BJ (cell line): ENCODE measurements at regions not wholly inside any gene's neighbourhood (a gene's known extent, or its start where the extent isn't known, plus 50 kb on each side); places are given as distances from the start of the nearest gene placed in this dataset.

ENCODE experiments used
- CTCF ChIA-PET: fragments of 350-600 bp; formaldehyde crosslinking; extraction: SDS; loops from one replicate; lab custom pipeline; 2021; ENCODE audit warnings: antibody characterized with exemption, inconsistent platforms; lab: Yijun Ruan, JAX
- POLR2A ChIA-PET: fragments of 300-600 bp; sonication (Branson Sonifier 250); formaldehyde crosslinking; extraction: SDS; loops from one replicate; lab custom pipeline; 2021; ENCODE audit warnings: antibody characterized with exemption; lab: Charles Lee
- DNase-seq: peaks from one replicate; pipeline ENCODE4 v3.0.0-alpha.2; 2011; ENCODE audit warnings: low read depth
- H3K27me3 ChIP-seq: 2 replicates; pipeline ENCODE4 v1.6.0; 2011; ENCODE audit warnings: low read length; ENCODE audit not compliant: control insufficient read depth, insufficient read depth
- H3K36me3 ChIP-seq: 2 replicates; pipeline ENCODE4 v1.5.1; 2011; ENCODE audit warnings: low read length; ENCODE audit not compliant: control insufficient read depth, insufficient read depth
- H3K4me3 ChIP-seq: 2 replicates; pipeline ENCODE4 v1.5.1; 2011; ENCODE audit warnings: low read depth, mild to moderate bottlenecking, control low read depth, low read length
- TF ChIP-seq, protein P1 (sequence below): IDR thresholded peaks from 2 replicates; pipeline ENCODE4 v1.5.1; 2011; ENCODE audit warnings: low read depth, mild to moderate bottlenecking, control low read depth, inconsistent platforms, low read length, moderate library complexity; ENCODE audit not compliant: insufficient read depth

DNA sequence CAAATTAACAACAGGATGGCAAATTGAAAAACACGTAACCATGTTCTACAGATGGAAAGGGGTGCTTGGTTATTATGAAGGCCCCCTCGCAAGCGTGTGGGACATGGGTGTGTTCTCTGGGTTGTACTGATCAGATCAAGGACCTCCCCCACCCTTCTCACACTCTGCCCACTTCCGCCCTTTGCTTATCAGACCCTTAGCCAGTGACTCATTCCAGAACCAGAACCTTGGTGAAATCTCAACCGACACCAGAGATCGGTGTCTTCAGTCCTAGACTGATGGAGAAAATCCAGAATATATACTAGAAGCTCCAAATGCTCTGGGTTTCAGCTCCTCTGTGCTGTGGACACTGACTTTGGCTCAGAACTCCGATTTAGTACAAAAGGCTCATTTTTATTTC lies 64.9 kb downstream of the PTTG1 start:
- TF ChIP-seq, protein P1, sequence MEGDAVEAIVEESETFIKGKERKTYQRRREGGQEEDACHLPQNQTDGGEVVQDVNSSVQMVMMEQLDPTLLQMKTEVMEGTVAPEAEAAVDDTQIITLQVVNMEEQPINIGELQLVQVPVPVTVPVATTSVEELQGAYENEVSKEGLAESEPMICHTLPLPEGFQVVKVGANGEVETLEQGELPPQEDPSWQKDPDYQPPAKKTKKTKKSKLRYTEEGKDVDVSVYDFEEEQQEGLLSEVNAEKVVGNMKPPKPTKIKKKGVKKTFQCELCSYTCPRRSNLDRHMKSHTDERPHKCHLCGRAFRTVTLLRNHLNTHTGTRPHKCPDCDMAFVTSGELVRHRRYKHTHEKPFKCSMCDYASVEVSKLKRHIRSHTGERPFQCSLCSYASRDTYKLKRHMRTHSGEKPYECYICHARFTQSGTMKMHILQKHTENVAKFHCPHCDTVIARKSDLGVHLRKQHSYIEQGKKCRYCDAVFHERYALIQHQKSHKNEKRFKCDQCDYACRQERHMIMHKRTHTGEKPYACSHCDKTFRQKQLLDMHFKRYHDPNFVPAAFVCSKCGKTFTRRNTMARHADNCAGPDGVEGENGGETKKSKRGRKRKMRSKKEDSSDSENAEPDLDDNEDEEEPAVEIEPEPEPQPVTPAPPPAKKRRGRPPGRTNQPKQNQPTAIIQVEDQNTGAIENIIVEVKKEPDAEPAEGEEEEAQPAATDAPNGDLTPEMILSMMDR: no peak
- POLR2A ChIA-PET: no interaction called here
- Histone ChIP-seq H3K4me3 (no peak overlapping the region), H3K36me3 (no peaks in the 10 kb centered on the region), H3K27me3 (no peaks in the 10 kb centered on the region)
- CTCF ChIA-PET: no interaction called here
- no peak for DNase-seq

DNA sequence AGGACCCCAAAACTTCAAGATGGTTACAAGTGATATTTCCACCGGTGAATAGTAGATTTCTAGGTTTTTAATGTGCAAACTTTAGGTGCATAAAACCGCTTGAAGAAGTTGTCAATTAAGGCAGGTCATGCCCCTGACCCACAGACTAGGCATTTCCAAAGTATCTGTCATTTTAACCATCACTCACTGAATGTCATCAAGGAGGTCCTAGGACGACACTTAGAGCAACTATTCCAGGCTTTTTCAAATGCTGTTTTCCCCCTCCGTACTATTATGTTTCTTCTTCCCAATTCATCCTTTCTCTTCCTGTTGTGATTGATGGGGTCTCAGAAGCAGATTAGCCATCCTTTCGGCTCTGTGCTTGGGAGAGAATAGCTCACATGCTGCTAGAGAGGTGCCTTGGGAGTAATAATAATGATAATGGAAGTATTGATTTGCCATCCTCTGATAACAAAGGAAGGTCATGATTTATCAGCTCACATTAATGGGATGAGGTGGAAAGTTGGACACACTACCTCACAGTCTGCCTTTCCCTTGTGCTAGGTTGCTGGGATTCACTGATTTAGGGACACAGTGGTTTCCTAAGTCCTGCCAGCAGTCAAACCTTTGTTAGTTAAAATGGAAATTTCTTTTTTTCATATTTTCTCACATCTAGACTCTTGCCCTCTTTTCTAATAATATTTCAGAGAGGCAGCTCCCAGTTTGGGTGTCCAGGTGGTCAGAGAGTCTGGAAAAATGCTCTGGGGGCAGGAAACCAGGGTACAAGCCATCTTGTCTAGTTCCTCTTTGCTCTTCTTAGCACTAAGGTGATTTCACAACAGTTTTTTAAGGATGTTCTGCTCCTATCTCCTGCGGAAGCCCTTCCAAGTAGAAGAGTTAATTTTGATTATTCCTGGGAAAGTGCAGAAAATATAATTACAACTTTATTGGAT lies 67.0 kb downstream of the PTTG1 start:
- H3K36me3 ChIP-seq: no peaks in the 10 kb centered on the region
- ChIA-PET POLR2A (no interaction called here), CTCF (interaction anchor here (0.6 to 1.1 kb wide), 2 partner anchors 11 to 49 kb away, joined by 3 read pairs; no protein-coding TSS in a partner anchor)
- TF ChIP-seq, protein P1: no peak
- DNase-seq: no peak
- no peaks in the 10 kb centered on the region for H3K27me3 ChIP-seq
- no peak overlapping the region for H3K4me3 ChIP-seq

DNA sequence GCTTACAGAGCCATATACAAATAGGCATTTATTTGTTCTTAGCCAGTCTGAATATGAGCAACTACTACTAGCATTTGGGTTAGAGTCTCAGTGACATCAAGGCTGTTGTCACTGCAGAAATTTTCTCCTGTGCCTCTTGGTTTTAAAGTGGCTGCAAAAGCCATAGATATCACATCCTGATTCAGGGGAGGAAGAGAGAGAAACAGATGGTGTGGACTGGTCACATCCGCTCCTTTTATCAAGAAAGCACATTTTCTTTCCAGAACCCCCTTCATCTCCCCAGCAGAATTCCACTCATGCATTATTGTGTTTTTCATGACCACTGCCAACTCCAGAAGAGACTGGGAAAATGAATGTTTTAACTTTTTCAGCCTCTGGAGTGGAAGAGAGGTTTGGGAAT lies 69.8 kb downstream of the PTTG1 start:
- POLR2A ChIA-PET: no interaction called here
- H3K36me3 ChIP-seq: no peaks in the 10 kb centered on the region
- H3K27me3 ChIP-seq: no peaks in the 10 kb centered on the region
- no peak for DNase-seq
- TF ChIP-seq, protein P1: no peak
- H3K4me3 ChIP-seq: no peak overlapping the region
- CTCF ChIA-PET: no interaction called here

DNA sequence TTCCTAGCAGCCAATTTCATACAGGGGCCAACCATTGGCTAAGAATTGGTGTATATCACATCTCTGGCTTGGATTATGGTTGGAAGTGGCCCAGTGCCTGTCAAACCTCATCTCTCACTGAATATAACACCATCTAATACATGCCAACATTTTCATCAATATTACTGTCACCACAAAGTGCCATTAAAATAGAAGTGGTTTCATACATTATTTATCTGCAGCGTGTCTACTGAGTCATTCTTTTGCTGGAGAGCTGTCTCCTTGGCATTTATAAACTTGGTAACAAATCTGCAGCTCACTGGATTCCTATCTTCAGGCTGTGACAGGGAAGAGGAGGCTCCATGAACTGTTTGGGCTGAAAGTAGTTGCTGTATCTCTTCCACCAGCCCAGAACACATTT lies 70.9 kb downstream of the PTTG1 start:
- no peak for DNase-seq
- CTCF ChIA-PET: interaction anchor here (1.4 to 1.8 kb wide), 2 partner anchors 19 to 54 kb away, joined by 3 to 4 read pairs; no protein-coding TSS in a partner anchor
- TF ChIP-seq, protein P1: no peak
- no peaks in the 10 kb centered on the region for H3K36me3 ChIP-seq
- H3K27me3 ChIP-seq: no peaks in the 10 kb centered on the region
- H3K4me3 ChIP-seq: no peak overlapping the region
- POLR2A ChIA-PET: no interaction called here

DNA sequence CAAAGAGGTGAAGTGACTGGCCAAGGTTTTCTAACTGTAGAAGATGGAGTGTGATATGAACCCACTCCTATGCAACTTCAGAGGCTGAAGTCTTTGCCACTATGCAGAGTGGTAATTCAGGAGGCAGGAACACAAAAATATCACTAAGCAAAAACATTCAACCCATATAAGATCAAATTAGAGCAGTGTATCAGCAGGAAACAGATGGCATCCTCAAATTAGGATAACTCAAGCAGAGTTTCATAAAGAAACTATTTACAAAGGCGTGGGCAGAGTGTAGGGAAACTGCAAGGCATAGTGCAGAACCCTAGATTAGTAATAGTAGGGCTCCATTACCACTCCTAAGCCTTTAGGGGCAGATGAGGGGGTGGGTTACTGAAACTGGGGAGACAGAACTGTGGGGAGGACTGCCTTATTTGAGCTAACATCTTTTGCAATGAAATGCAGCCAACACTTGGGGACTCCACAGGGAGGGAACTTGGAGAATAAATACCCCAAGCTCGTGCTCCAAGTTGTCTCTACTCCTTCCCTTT lies 72.2 kb downstream of the PTTG1 start:
- POLR2A ChIA-PET: no interaction called here

More for the DNA sequence above, 72.2 kb downstream of the PTTG1 start:
- DNase-seq: no peak
- Histone ChIP-seq H3K36me3 (no peaks in the 10 kb centered on the region), H3K27me3 (no peaks in the 10 kb centered on the region), H3K4me3 (no peak overlapping the region)
- TF ChIP-seq, protein P1: no peak
- CTCF ChIA-PET: no interaction called here
